GM21423 (cell line): ENCODE measurements at regions not wholly inside any gene's neighbourhood (a gene's known extent, or its start where the extent isn't known, plus 50 kb on each side); places are given as distances from the start of the nearest gene placed in this dataset.

ENCODE experiments used
- ATAC-seq: cut with Tn5 transposase; IDR thresholded peaks from one replicate; pipeline ENCODE4 v1.9.1; 2021; ENCODE audit warnings: mild to moderate bottlenecking, moderate library complexity; ENCODE audit not compliant: unreplicated experiment

DNA sequence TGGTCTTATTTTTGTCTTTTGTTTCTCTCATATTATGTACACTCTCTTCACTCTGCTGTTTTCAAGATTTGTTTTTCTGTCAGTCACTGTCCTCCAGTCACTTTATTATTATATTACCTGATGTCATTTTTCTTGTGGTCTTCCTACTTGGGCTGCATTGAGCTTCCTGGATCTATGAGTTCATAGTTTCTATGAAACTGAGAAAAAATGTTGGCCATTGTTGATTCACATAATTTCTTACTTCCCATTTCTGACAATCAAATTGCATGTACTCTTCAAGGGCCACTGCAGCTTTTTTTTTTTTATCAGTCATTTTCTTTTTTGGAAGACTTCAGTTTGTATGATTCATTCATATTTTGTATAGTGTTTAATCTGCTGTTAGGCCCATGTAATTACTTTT is 1180.6 kb upstream of the GBE1 start:
- peak; percentile 67 for ATAC-seq

DNA sequence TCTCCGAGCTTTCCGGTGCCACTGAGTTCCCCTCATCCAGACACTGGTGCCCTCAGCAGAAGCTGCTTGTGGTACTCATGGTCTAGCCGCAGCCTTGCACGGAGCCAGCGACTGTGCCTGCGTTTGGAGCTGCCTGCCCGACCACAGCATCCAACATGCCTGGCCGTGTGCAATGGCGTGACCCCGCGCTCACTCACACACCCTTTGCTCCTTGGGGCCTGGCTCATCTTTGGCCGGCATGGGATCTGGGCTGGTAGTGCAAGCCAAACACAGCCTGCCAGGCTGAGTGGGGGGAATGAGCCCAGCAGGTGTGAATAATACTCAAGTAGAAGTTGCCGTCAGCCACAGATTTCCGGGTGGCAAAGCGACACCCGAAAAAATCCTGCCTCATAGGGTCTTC is 1178.7 kb upstream of the GBE1 start:
- ATAC-seq = no peak

DNA sequence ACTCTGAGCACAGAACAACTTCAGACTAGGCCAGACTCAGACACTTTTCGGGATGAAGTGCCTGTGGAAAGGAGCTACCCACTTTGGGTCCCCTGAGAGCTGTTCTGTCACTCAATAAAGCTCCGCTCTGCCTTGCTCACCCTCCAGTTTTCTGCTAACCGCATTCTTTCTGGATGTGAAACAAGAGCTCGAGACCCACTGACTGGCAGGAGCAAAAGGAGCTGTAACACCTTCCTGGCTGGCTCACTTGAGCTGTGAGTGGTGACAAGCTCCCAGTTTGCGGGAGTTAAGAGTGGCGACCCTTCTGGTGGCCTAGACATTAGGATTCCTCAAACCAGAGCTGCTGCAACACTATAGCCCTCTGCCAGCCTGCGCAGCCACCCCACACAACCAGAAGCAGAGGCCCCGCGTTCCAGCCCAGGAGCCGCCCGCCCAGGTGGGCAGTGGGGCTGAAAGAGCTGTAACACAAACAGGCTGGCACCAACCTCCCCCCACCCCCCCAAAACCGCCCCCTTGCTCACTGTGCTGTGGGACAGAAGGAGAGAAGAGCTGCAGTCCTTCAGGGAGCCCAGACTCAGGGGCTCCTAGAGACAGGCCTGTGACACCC is 1178.1 kb upstream of the GBE1 start:
- no peak for ATAC-seq

DNA sequence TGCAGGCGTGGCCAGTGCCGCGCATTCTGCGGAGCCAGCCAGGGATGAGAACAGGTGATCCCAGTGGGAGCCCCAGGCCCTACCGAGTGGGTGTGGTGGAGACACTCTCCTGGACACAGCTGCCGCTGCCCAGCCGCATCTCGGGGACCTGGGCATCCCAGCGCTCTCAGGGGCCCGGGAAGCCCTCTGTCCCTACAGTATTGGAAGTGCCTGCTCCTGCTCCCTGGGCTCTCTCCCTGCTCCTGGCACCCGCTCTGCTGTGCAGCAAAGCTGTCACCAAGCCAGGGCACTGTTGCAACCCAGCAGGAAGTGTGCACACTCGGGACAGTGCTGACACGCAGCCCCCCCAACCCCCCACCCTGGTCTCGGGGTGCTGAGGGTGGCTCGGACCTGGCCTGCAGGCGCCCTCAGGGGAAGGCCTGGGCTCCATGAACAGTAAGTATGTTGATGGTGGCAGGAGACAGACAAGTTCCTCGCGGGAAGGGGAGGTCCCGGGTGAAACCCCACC is 1177.4 kb upstream of the GBE1 start:
- no peak for ATAC-seq

DNA sequence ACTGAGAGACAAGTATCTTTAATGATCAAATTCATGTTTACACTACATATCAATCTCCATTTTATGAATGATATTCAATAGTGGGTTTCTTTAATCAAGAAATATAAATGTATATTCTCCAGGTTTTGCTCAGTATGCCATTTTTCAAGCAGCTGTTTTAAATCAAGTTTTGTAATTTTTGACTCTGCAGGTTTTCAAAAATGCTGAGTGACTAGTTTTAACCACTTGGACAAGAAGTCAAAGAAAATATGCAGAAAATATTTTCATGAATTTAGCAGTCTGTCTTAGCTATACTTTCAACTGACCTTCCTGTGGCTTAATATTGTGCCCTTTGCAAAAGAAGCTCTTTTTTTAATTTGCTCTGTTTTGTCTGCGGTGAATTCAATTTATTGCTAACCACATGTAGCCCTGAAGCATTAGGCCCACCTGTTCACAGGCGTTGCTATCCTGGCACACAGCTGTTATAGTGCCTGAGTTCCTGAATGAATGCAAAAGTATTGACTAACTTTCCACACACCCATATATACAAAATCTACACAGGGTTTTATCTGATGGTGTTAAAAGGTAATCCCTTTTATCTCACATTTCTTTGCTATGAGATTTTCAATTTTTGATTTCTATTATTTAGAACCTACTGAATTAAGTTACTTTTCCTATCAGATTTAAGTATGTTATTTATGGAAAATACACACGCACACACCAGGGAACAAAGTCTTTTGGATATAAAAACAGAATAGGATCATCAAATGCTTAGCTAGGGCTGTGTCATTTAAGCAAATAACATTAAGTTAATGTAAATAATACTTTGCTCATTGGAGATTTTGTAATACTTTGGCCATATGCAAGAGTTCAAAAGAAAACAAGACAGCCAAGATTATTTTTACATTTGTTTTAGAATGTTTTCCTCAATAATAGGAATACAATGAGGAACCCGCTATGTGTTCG is 1166.1 kb upstream of the GBE1 start:
- no peak for ATAC-seq

DNA sequence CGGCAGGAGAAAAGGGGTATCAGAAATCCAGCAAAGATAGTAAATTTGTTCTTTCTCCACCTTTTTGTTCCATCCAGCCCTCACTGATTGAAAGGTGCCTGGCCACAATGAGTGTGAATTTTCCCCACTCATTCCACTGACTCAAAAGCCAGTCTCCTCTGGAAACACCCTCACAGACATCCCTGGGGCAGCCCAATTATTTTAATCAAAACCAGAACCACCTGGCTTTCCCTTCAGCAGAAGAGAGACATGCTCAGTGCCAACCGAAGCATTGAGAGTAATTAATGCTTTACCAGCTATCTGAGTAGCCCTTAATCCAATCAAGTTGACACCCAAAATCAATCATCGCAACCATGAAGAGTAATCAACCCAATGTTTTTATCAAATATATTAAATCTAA is 1129.6 kb upstream of the GBE1 start:
- no peak for ATAC-seq

DNA sequence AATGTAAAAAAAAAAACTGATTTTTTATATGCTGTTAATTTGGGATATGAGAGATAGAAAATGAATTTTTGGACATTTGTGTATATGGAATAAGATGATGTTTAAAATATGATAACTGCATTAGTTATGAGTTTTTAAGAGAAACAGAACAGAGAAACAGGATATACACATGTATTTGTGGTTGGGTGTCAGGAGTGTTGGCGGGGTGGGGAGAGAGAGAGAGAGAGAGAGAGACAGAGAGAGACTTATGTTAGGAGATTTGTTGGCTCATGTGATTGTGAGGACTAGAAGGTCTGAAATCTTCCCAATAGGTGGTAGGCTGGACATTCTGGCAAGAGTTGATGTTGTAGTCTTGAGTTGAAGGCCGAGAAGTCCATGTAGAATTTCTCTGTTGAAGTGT is 1121.6 kb upstream of the GBE1 start:
- no peak for ATAC-seq

DNA sequence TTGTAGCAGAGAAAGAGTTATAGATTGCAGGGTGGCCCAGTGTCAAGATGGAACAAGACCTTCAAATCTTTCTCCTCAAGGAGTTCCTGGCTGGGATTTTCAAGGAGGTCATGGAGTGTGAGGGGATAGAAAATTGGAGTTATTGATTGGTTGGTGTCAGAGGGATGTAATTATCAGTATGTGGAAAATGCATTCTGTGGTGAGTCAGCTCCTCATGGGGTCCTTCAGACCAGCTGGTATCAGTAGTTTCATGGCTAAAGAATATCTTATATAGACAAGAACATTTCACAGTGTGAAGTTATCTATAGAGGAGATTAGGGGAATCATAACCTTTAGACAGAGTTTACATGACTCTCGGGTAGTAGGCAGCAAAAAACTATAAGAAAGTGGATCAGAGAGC is 1114.0 kb upstream of the GBE1 start:
- no peak for ATAC-seq

DNA sequence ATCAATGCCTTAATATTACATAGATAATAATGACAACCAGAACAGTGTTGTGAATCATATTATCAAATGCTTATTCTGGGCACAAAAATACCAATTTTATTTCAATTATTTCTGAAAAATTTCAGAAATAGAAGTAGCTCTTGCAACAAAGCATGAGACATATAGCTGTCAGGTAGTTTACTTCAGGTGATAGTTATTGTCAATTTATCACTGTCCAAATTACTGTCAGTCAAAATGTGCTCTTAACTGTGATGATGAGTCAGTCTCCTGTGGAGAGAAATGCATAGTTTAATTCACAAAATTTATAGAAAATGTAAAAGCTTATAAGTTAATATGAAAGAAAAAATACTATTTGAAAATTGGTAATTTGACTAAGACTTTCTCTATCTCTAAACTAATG is 1078.4 kb upstream of the GBE1 start:
- no peak for ATAC-seq

DNA sequence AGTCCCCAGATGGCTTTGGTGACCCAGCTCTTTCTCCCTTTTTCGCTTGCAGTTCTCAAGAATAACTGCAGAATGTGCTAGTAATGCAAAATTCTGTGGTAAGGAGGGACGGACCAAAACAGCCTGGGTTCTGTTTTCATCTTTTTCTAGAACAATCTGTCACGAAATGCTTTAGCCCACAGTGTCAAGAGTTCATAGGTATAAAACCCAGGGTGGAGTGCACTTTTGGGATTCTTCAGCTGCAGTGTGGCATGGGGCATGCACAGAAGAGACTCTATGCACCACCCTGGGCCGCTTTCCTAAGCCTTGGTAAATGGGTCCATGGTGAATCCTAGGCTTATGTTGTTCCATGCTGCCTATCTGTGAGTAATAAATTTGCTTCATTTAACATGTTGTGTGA is 1072.7 kb upstream of the GBE1 start:
- no peak for ATAC-seq

DNA sequence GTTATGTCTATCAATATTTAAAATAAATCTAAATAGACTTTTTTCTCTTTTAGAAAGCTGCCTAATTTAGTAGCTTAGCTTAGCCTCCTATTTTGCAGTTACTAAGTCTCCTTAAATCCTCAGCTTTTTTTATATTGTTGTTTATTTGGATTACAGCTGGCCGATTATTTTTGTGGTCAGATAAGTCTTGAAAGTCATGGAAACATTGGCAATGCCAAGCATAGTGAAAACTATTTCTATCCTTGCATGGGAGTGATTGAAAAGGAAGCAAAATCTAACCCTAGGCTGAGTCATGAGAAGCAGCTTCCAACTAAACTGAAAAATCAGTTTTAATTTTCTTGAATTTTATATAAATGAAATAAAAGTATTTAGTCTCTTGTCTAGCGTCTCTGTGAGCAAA is 1063.0 kb upstream of the GBE1 start:
- ATAC-seq = no peak

DNA sequence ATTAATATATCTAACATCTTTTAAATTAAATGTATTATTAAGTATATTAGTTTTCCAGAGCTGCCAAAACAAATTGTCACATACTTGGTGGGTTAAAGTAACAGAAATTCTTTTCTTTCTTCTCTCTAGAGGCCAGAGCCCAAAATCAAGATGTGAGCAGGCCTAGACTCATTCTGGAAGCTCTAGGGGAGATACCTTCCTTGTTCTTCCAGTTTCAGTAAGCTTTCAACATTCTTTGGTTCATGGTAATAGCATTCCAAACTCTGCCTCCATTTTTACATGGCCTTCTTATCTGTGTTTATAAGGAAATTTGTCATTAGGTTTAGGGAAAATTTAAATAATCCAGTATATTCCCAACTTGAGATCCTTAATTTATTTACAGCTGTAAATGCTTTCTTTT is 1054.6 kb upstream of the GBE1 start:
- ATAC-seq = no peak

DNA sequence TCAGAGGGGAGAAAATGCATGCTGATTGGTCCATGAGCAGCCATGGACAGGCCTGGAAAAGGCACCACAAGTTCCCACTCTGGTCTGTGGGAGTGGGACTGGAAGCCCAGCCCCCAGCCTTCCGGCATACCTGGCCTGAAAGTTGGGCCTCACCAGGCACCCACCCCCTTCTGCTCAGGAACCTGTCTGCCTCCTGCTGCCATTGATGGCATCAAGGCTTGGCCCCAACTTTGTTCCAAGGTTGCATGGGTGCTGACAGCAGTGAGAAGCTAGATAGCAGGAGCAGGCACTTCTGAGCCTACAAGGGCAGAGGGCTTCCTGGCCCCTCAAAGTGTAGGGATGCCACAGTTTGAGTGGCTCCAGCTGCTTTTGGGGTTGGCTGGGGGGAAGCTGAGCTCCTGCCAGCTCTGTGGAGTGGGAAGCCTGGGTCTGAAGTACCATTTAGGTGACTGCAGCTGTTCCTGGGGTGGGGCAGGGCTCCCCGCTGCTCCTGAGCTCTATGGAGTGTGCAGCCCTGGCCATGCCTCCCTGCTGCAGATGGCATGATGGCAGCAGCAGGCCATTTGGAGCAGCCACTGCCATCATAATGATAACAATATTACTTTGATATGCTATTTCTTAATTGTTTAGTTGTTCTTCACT is 1054.1 kb upstream of the GBE1 start:
- ATAC-seq = no peak

DNA sequence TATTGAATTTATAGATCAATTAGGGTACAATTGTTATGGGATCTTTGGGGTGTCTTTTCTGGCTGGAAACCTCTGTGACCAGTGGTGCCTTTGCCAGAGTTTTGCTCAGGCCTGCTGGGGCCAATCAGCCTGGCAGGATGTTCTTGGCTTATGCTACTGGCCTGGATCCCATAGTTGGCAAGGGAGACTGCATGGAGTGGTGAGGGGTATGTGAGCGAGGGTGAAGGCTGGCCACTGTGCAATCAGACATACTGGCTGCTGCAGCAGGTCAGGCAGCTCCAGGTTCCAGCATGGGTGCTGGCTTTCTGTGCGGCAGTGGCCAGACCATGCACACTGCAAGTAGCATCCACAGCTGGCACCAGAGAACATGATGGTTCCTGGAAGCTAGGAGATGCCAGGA is 1053.2 kb upstream of the GBE1 start:
- ATAC-seq = no peak

DNA sequence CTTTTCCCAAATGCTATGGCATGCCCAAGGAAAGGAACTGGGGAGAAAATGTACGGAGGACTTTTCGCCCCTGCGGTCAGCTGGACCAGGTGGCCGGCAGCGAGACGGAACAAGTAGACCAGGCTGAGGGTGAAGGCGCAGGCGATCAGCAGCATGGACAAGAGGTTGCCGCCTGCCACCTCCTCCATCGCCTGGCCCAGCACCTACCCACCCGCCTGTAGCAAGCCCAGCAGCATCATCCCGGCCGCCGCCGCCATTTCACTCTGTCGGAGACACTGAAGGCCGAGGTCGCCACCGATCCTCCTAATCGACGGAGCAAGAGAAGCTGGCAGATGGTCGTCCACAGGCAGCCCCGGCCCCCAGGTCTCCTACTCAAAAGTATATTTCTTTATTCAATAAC is 1046.3 kb upstream of the GBE1 start:
- ATAC-seq = no peak

DNA sequence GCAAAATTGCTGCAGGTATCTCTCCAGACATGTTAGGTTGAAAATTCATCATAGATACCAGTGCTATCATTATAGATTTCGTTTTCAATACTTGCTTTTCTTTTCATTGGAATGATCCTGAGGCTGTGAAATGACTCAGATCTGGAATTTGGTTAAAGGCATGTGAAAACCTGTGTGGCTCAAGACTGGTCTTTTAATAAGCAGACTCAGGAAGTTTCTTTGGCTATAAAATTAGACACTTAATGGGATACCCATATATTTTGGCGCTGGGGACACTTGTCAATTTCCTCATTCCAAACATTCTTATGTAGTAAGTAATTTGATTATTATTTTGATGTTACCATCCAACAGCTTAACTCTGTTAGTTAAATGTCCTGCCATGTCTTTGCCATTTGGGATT is 1041.1 kb upstream of the GBE1 start:
- ATAC-seq = no peak

DNA sequence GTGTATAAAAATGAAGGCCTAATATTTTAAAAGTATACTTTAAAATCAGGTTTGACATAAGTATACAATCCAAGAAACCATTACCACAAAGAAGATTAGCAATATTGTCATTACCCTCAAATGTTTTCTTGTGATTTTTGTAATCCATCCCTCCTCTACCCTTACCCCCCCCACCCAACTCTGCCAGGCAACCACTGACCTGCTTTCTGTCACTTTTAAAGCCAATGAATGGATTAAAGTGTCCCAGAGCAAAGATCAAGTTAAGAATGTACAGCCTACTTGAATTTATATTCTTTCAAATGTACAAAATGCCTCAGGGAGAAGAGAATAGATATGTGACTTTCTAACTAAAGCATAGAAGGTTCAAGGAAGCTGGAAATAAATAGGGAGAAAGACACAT is 1038.8 kb upstream of the GBE1 start:
- ATAC-seq = no peak

DNA sequence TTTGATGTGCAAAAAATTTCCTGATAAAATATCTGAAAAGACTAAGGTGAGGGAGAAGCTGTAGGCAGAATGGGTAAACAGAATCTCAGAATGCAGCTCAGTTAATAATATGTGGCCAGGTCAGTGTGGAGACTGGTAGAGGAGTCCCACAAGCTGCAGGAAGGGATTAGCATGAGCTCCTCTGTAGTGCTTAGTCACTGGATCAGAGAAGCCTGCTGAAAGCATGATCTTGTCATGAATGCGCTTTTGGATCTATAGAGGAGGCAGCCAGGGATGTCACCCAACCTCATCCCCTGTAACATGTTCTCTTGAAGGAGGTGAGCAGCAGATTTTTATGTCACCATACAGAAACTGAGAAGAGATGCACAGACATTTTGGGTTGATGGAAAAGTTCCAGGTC is 1035.3 kb upstream of the GBE1 start:
- ATAC-seq = no peak

DNA sequence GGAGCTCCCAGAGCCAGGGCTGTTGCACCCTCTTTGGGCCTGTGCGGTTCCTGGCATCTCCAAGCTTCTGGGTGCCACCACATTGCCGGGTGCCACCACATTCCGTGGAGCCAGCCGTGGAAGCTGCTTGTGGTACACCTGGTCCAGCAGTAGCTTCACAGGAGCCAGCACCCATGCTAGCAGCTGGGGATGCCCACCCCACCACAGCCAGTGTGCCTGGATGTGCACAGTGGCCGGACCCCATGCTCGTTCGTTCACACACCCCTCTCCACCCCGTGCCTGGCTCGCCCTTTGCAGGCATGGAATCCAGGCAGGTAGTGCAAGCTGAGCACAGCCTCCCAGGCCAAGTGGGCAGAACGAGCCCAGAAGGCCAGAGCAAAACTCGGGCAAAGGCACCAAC is 1029.8 kb upstream of the GBE1 start:
- ATAC-seq = no peak

DNA sequence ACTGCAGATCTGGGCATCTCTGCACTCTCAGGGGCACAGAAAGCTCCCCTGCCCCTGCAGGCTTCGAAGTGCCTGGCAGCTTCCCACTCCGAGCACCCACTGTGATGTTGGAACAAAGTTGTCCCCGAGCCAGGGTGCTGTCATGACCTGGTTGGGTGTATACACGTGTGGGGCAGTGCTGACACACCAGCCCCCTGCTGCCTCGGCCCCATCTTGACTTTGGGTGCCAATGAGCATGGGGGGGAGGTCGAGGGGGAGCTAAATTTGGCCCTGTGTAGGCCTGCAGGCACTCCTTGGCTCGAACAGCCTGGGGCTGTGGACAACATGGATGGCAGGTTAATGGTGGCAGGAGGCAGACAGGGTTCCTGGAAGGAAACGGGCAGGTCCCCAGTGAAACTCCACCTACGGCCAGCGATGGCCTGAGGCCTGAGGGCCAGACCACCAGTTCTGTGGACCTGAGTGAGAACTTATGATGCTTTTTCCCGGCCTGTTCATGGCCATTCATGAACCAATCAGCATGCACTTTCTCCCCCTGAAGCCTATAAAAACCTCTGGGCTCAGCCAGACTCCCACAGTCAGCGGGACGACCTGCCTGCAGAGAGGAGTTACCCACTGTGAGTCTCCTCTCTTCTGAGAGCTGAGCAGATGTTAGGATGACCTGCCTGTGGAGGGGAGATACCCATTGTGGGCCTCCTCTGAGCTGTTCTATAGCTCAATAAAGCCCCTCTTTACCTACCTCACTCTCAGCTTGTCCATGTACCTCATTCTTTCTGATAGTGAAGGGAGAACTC is 1029.1 kb upstream of the GBE1 start:
- no peak for ATAC-seq

DNA sequence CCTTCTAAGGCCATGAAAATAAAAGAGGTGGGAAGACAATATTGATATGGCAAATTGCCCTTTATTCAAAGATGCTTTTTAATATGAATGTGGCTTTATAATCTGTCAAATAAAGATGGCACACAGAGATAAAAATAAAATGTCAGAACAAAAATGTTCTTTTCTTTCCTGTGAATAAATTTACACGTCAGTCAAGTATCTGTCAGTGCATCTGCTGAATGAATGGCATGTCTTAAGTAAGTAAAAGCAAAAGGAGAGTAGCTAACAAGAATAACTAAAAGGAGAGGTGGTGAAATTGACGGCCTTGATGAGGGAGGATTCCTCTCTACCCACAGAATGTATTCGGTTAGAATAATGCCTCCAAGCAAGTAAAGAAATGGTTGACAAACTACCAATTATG is 1021.7 kb upstream of the GBE1 start:
- ATAC-seq = no peak
